H1 (cell line): ENCODE measurements at regions not wholly inside any gene's neighbourhood (a gene's known extent, or its start where the extent isn't known, plus 50 kb on each side); places are given as distances from the start of the nearest gene placed in this dataset.

Experiments used
- CTCF ChIA-PET: fragments of 300-600 bp; sonication (Branson Sonifier 250); formaldehyde crosslinking; loops from one replicate; lab custom pipeline; 2021; ENCODE audit not compliant: partially characterized antibody; lab: Charles Lee
- POLR2A ChIA-PET: fragments of 300-600 bp; sonication (Branson Sonifier 250); formaldehyde crosslinking; loops from one replicate; lab custom pipeline; 2021; ENCODE audit warnings: inconsistent platforms; ENCODE audit not compliant: partially characterized antibody; lab: Charles Lee
- DNase-seq, 2 experiments: peaks; one replicate each; pipeline versions ENCODE4 v3.0.0 to v3.0.0-alpha.2; 2010 to 2022; ENCODE audit warnings: low spot score in 2 of 2, low read depth in 1 of 2, mixed read lengths in 1 of 2
- FAIRE-seq: peaks from 2 replicates; lab custom pipeline; 2011; peaks lifted over from hg19 to GRCh38; lab: Jason Lieb, UNC
- H2AFZ ChIP-seq: 2 replicates; pipeline ENCODE4 v1.8.1; 2012; ENCODE audit warnings: low read length, inconsistent platforms
- H2AK5ac ChIP-seq: 2 replicates; pipeline ENCODE4 v1.6.1; 2013; ENCODE audit warnings: low read depth, low read length
- H2BK120ac ChIP-seq: replicated peaks from 2 replicates; pipeline ENCODE3; 2013; ENCODE audit warnings: low read depth, low read length, inconsistent platforms
- H2BK12ac ChIP-seq: 2 replicates; pipeline ENCODE4 v1.6.1; 2013; ENCODE audit warnings: low read depth, low read length
- H2BK15ac ChIP-seq: 2 replicates; pipeline ENCODE4 v1.6.1; 2013; ENCODE audit warnings: low read length
- H2BK20ac ChIP-seq: 2 replicates; pipeline ENCODE4 v1.6.1; 2013; ENCODE audit warnings: low read length
- H2BK5ac ChIP-seq: 2 replicates; pipeline ENCODE4 v1.6.1; 2013; ENCODE audit warnings: low read depth, low read length
- H3K14ac ChIP-seq: 2 replicates; pipeline ENCODE4 v1.6.1; 2013; ENCODE audit warnings: inconsistent platforms; ENCODE audit not compliant: insufficient read length
- H3K18ac ChIP-seq: 2 replicates; pipeline ENCODE4 v1.6.1; 2013; ENCODE audit warnings: low read length; ENCODE audit errors: extremely low read depth
- H3K23ac ChIP-seq: 2 replicates; pipeline ENCODE4 v1.6.1; 2013; ENCODE audit warnings: inconsistent platforms; ENCODE audit not compliant: insufficient read length
- H3K23me2 ChIP-seq: 2 replicates; pipeline ENCODE4 v1.6.1; 2013; ENCODE audit warnings: low read depth, low read length
- H3K27ac ChIP-seq: 2 replicates; pipeline ENCODE4 v1.6.1; 2011; ENCODE audit warnings: low read depth, low read length, inconsistent platforms
- H3K27me3 ChIP-seq, 4 experiments: replicated peaks in 1 of 4; 1 replicate in 1 of 4; 2 replicates in 3 of 4; pipeline versions ENCODE4 v1.6.1 to v1.8.1; 2011 to 2013; ENCODE audit warnings: low read length in 3 of 4, mild to moderate bottlenecking in 3 of 4, inconsistent platforms in 2 of 4, mixed read lengths in 2 of 4, moderate library complexity in 1 of 4; ENCODE audit not compliant: control insufficient read depth in 3 of 4, insufficient read depth in 3 of 4; ENCODE audit errors: extremely low read depth in 1 of 4
- H3K36me3 ChIP-seq, 4 experiments: 2 replicates each; pipeline versions ENCODE4 v1.6.1 to v1.8.1; 2011 to 2013; ENCODE audit warnings: mild to moderate bottlenecking in 4 of 4, low read length in 3 of 4, moderate library complexity in 2 of 4, control low read depth in 1 of 4, inconsistent platforms in 1 of 4; ENCODE audit not compliant: insufficient read depth in 4 of 4, control insufficient read depth in 2 of 4
- H3K4ac ChIP-seq: replicated peaks from 2 replicates; pipeline ENCODE3; 2013; ENCODE audit warnings: low read length, low read depth, mixed read lengths, inconsistent platforms; ENCODE audit not compliant: insufficient read length
- H3K4me1 ChIP-seq, 4 experiments: replicated peaks in 1 of 4; 1 replicate in 1 of 4; 2 replicates in 3 of 4; pipeline versions ENCODE4 v1.6.1 to v1.8.1; 2011 to 2013; ENCODE audit warnings: low read length in 3 of 4, inconsistent platforms in 2 of 4, mixed read lengths in 1 of 4; ENCODE audit not compliant: insufficient read depth in 4 of 4, control insufficient read depth in 3 of 4
- H3K4me2 ChIP-seq, 2 experiments: 2 replicates each; pipeline versions ENCODE4 v1.6.1 to v1.8.1; 2011 to 2013; ENCODE audit warnings: low read depth in 2 of 2, low read length in 2 of 2, control low read depth in 1 of 2, inconsistent platforms in 1 of 2, mild to moderate bottlenecking in 1 of 2; ENCODE audit not compliant: insufficient read depth in 1 of 2
- H3K4me3 ChIP-seq, 4 experiments: fragments of 200-600, 300-600 bp in 1 of 4; sonication (generic), shearing (Covaris generic), sonication (Bioruptor Twin) in 1 of 4; 2 replicates each; pipeline versions ENCODE4 v1.5.1 to v1.8.1; 2011 to 2016; ENCODE audit warnings: low read length in 4 of 4, low read depth in 3 of 4, control low read depth in 2 of 4, inconsistent platforms in 2 of 4, mild to moderate bottlenecking in 2 of 4, mixed read lengths in 1 of 4, moderate library complexity in 1 of 4; ENCODE audit not compliant: insufficient read depth in 2 of 4; ENCODE audit errors: extremely low read depth in 1 of 4
- H3K56ac ChIP-seq: replicated peaks from 2 replicates; pipeline ENCODE3; 2013; ENCODE audit warnings: low read depth, mild to moderate bottlenecking, mixed read lengths, low read length, inconsistent platforms; ENCODE audit not compliant: insufficient read length
- H3K79me1 ChIP-seq: 2 replicates; pipeline ENCODE4 v1.6.1; 2013; ENCODE audit warnings: low read depth, low read length, control low read depth
- H3K79me2 ChIP-seq, 2 experiments: 2 replicates each; pipeline versions ENCODE4 v1.6.1 to v1.8.1; 2012 to 2013; ENCODE audit warnings: low read length in 2 of 2, mild to moderate bottlenecking in 2 of 2, inconsistent platforms in 1 of 2; ENCODE audit not compliant: insufficient read depth in 2 of 2, control insufficient read depth in 1 of 2
- H3K9ac ChIP-seq, 4 experiments: replicated peaks in 1 of 4; 1 replicate in 1 of 4; 2 replicates in 3 of 4; pipeline versions ENCODE4 v1.6.1 to v1.8.1; 2011 to 2013; ENCODE audit warnings: low read depth in 3 of 4, low read length in 3 of 4, control low read depth in 2 of 4, mild to moderate bottlenecking in 2 of 4, moderate library complexity in 2 of 4, inconsistent platforms in 1 of 4; ENCODE audit errors: extremely low read depth in 1 of 4
- H3K9me3 ChIP-seq, 2 experiments: 2 replicates each; pipeline versions ENCODE4 v1.6.1 to v1.8.1; 2012 to 2013; ENCODE audit warnings: mild to moderate bottlenecking in 2 of 2, moderate library complexity in 2 of 2, control low read depth in 1 of 2, inconsistent platforms in 1 of 2, low read depth in 1 of 2, low read length in 1 of 2, mixed read lengths in 1 of 2; ENCODE audit not compliant: insufficient read depth in 2 of 2
- H4K20me1 ChIP-seq, 2 experiments: replicated peaks in 1 of 2; 2 replicates each; pipeline versions ENCODE3 to v1.8.1; 2011 to 2013; ENCODE audit warnings: inconsistent platforms in 2 of 2, low read length in 2 of 2, mild to moderate bottlenecking in 1 of 2; ENCODE audit not compliant: insufficient read depth in 2 of 2, control insufficient read depth in 1 of 2
- H4K5ac ChIP-seq: 2 replicates; pipeline ENCODE4 v1.6.1; 2013; ENCODE audit warnings: low read length, low read depth, mixed read lengths, inconsistent platforms; ENCODE audit not compliant: insufficient read length
- H4K8ac ChIP-seq: 2 replicates; pipeline ENCODE4 v1.8.0; 2013; ENCODE audit warnings: mild to moderate bottlenecking, moderate library complexity, low read length, inconsistent platforms; ENCODE audit not compliant: insufficient read depth; ENCODE audit errors: extremely low read depth
- H4K91ac ChIP-seq: replicated peaks from 2 replicates; pipeline ENCODE3; 2013; ENCODE audit warnings: low read length, mixed read lengths, inconsistent platforms; ENCODE audit not compliant: insufficient read length
- ATF2 ChIP-seq: IDR thresholded peaks from 2 replicates; pipeline ENCODE4 v1.6.1; 2012; ENCODE audit warnings: low read length, inconsistent platforms
- CBX5 ChIP-seq: fragments of 300-800, 300-1000 bp; sonication (generic); IDR thresholded peaks from 2 replicates; pipeline ENCODE4 v1.7.1; 2016; ENCODE audit warnings: antibody characterized with exemption, low read length, low read depth
- CBX8 ChIP-seq: fragments of 300-800, 300-1000 bp; sonication (generic); IDR thresholded peaks from 2 replicates; pipeline ENCODE4 v1.7.1; 2016; ENCODE audit warnings: low read depth, low read length, borderline replicate concordance
- CEBPB ChIP-seq: IDR thresholded peaks from 2 replicates; pipeline ENCODE4 v1.6.1; 2012; ENCODE audit warnings: low read depth, low read length
- CTBP2 ChIP-seq: IDR thresholded peaks from 2 replicates; pipeline ENCODE4 v1.7.0; 2011; ENCODE audit warnings: borderline replicate concordance, mild to moderate bottlenecking, moderate library complexity, mixed read lengths, low read length; ENCODE audit not compliant: insufficient read depth, insufficient read length
- MAX ChIP-seq: IDR thresholded peaks from 2 replicates; pipeline ENCODE4 v1.6.1; 2012; ENCODE audit warnings: inconsistent platforms
- POLR2AphosphoS5 ChIP-seq: IDR thresholded peaks from 2 replicates; pipeline ENCODE4 v1.6.1; 2011; ENCODE audit warnings: low read depth, low read length
- SIX5 ChIP-seq: IDR thresholded peaks from 2 replicates; pipeline ENCODE4 v1.6.1; 2011; ENCODE audit warnings: mild to moderate bottlenecking, low read depth, low read length
- SRF ChIP-seq: IDR thresholded peaks from 2 replicates; pipeline ENCODE4 v1.6.1; 2011; ENCODE audit warnings: mild to moderate bottlenecking, low read depth, low read length, moderate library complexity
- YY1 ChIP-seq: IDR thresholded peaks from 2 replicates; pipeline ENCODE4 v1.6.1; 2011; ENCODE audit warnings: low read depth, mild to moderate bottlenecking, low read length

DNA sequence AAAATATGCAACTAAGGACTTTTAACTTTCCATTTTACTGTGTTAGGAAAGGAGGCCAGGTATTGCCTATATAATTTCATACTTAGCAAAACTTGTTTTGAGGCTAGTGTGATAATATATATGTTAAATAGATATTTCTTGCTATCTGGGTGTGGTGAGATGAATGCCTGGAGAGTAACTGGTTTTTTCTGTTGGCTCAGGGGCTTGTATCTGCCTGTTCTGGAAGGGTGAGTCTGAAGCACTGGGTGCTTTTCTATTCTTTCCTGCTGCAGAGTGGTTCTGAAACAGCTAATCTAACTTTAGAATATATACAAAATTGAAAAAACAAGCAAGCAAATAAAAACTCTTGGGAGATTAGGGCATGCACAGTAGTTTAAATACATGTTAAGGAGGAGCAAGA is 64.6 kb upstream of the MYCBP2 start:
- H3K23me2 ChIP-seq = no peaks in the 10 kb centered on the region
- no peak overlapping the region for H4K91ac ChIP-seq
- no peaks in the 10 kb centered on the region for H3K27me3 ChIP-seq
- H3K4me3 ChIP-seq = no peak overlapping the region
- H3K56ac ChIP-seq = no peak overlapping the region
- H4K8ac ChIP-seq = no peak overlapping the region
- H3K9me3 ChIP-seq = no peaks in the 10 kb centered on the region
- H3K23ac ChIP-seq = no peak overlapping the region
- TF ChIP-seq YY1 = no peak
- TF ChIP-seq CEBPB = no peak
- no peak for TF ChIP-seq SRF
- TF ChIP-seq CTBP2 = no peak
- TF ChIP-seq CBX5 = no peak
- TF ChIP-seq ATF2 = no peak
- no peak for TF ChIP-seq CBX8
- no peak for TF ChIP-seq MAX
- no peak for TF ChIP-seq SIX5
- TF ChIP-seq POLR2AphosphoS5 = no peak
- no peak overlapping the region for H3K18ac ChIP-seq
- no peaks in the 10 kb centered on the region for H4K20me1 ChIP-seq
- H2BK20ac ChIP-seq = no peak overlapping the region
- FAIRE-seq (no peak), DNase-seq (no peak)
- H2BK5ac ChIP-seq = no peak overlapping the region
- POLR2A ChIA-PET = no interaction called here
- H2BK120ac ChIP-seq = no peak overlapping the region
- no peaks in the 10 kb centered on the region for H3K36me3 ChIP-seq
- H3K27ac ChIP-seq = no peak overlapping the region
- H2BK12ac ChIP-seq = no peak overlapping the region
- no peaks in the 10 kb centered on the region for H3K79me1 ChIP-seq
- H3K14ac ChIP-seq = no peak overlapping the region
- H3K4me1 ChIP-seq = no peaks in the 10 kb centered on the region
- CTCF ChIA-PET = interaction anchor here (1.4 kb wide), 1 partner anchor 23 kb away, joined by 5 read pairs; no protein-coding TSS in a partner anchor
- no peak overlapping the region for H3K9ac ChIP-seq
- H2BK15ac ChIP-seq = no peak overlapping the region
- no peak overlapping the region for H2AFZ ChIP-seq
- H2AK5ac ChIP-seq = no peak overlapping the region
- no peak overlapping the region for H3K4me2 ChIP-seq
- H3K79me2 ChIP-seq = no peaks in the 10 kb centered on the region
- no peak overlapping the region for H3K4ac ChIP-seq
- no peak overlapping the region for H4K5ac ChIP-seq
